ENCODE measurements at regions not wholly inside any gene's neighbourhood (a gene's known extent, or its start where the extent isn't known, plus 50 kb on each side); places are given as distances from the start of the nearest gene placed in this dataset.

DNA sequence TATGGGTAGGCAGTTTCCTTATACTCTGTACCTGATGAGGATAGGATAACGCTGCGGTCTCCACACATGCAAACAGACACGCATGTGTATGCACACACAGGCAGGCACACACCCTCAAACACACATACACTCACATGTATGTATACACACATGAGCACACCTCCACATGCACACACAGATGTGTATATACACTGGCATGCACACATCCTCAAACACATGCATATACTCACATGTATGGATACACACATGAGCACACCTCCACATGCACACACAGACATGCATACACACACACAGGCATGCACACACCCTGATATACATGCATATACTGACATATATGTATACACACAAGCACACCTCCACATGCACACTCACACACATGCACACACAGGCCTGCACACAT is 267.8 kb upstream of the HDAC4 start (continued):
- TF ChIP-seq, protein P1, sequence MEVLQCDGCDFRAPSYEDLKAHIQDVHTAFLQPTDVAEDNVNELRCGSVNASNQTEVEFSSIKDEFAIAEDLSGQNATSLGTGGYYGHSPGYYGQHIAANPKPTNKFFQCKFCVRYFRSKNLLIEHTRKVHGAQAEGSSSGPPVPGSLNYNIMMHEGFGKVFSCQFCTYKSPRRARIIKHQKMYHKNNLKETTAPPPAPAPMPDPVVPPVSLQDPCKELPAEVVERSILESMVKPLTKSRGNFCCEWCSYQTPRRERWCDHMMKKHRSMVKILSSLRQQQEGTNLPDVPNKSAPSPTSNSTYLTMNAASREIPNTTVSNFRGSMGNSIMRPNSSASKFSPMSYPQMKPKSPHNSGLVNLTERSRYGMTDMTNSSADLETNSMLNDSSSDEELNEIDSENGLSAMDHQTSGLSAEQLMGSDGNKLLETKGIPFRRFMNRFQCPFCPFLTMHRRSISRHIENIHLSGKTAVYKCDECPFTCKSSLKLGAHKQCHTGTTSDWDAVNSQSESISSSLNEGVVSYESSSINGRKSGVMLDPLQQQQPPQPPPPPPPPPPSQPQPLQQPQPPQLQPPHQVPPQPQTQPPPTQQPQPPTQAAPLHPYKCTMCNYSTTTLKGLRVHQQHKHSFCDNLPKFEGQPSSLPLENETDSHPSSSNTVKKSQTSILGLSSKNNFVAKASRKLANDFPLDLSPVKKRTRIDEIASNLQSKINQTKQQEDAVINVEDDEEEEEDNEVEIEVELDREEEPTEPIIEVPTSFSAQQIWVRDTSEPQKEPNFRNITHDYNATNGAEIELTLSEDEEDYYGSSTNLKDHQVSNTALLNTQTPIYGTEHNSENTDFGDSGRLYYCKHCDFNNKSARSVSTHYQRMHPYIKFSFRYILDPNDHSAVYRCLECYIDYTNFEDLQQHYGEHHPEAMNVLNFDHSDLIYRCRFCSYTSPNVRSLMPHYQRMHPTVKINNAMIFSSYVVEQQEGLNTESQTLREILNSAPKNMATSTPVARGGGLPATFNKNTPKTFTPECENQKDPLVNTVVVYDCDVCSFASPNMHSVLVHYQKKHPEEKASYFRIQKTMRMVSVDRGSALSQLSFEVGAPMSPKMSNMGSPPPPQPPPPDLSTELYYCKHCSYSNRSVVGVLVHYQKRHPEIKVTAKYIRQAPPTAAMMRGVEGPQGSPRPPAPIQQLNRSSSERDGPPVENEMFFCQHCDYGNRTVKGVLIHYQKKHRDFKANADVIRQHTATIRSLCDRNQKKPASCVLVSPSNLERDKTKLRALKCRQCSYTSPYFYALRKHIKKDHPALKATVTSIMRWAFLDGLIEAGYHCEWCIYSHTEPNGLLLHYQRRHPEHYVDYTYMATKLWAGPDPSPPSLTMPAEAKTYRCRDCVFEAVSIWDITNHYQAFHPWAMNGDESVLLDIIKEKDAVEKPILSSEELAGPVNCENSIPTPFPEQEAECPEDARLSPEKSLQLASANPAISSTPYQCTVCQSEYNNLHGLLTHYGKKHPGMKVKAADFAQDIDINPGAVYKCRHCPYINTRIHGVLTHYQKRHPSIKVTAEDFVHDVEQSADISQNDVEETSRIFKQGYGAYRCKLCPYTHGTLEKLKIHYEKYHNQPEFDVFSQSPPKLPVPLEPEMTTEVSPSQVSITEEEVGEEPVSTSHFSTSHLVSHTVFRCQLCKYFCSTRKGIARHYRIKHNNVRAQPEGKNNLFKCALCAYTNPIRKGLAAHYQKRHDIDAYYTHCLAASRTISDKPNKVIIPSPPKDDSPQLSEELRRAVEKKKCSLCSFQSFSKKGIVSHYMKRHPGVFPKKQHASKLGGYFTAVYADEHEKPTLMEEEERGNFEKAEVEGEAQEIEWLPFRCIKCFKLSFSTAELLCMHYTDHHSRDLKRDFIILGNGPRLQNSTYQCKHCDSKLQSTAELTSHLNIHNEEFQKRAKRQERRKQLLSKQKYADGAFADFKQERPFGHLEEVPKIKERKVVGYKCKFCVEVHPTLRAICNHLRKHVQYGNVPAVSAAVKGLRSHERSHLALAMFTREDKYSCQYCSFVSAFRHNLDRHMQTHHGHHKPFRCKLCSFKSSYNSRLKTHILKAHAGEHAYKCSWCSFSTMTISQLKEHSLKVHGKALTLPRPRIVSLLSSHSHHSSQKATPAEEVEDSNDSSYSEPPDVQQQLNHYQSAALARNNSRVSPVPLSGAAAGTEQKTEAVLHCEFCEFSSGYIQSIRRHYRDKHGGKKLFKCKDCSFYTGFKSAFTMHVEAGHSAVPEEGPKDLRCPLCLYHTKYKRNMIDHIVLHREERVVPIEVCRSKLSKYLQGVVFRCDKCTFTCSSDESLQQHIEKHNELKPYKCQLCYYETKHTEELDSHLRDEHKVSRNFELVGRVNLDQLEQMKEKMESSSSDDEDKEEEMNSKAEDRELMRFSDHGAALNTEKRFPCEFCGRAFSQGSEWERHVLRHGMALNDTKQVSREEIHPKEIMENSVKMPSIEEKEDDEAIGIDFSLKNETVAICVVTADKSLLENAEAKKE (CRISPR knock-in tag; IDR thresholded peaks at IDR 0.05): no peak
- TF ChIP-seq EZH2 (IDR thresholded peaks at IDR 0.05; ENCODE audit: low read depth, unreplicated experiment) (no peak), NANOG (IDR thresholded peaks at IDR 0.05; ENCODE audit: borderline replicate concordance) (no peak), ZNF114 (CRISPR knock-in tag; IDR thresholded peaks at IDR 0.05) (no peak), EZH2phosphoT487 (IDR thresholded peaks at IDR 0.05; ENCODE audit: unreplicated experiment) (no peak), CREB1 (CRISPR knock-in tag; IDR thresholded peaks at IDR 0.05; ENCODE audit: low read depth) (no peak), JUNB (IDR thresholded peaks at IDR 0.05; ENCODE audit: unreplicated experiment) (no peak), STAT1 (IDR thresholded peaks at IDR 0.05; ENCODE audit: unreplicated experiment) (no peak)
- TF ChIP-seq, protein P2, sequence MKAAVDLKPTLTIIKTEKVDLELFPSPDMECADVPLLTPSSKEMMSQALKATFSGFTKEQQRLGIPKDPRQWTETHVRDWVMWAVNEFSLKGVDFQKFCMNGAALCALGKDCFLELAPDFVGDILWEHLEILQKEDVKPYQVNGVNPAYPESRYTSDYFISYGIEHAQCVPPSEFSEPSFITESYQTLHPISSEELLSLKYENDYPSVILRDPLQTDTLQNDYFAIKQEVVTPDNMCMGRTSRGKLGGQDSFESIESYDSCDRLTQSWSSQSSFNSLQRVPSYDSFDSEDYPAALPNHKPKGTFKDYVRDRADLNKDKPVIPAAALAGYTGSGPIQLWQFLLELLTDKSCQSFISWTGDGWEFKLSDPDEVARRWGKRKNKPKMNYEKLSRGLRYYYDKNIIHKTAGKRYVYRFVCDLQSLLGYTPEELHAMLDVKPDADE (IDR thresholded peaks at IDR 0.05): no peak
- TF ChIP-seq, protein P3, sequence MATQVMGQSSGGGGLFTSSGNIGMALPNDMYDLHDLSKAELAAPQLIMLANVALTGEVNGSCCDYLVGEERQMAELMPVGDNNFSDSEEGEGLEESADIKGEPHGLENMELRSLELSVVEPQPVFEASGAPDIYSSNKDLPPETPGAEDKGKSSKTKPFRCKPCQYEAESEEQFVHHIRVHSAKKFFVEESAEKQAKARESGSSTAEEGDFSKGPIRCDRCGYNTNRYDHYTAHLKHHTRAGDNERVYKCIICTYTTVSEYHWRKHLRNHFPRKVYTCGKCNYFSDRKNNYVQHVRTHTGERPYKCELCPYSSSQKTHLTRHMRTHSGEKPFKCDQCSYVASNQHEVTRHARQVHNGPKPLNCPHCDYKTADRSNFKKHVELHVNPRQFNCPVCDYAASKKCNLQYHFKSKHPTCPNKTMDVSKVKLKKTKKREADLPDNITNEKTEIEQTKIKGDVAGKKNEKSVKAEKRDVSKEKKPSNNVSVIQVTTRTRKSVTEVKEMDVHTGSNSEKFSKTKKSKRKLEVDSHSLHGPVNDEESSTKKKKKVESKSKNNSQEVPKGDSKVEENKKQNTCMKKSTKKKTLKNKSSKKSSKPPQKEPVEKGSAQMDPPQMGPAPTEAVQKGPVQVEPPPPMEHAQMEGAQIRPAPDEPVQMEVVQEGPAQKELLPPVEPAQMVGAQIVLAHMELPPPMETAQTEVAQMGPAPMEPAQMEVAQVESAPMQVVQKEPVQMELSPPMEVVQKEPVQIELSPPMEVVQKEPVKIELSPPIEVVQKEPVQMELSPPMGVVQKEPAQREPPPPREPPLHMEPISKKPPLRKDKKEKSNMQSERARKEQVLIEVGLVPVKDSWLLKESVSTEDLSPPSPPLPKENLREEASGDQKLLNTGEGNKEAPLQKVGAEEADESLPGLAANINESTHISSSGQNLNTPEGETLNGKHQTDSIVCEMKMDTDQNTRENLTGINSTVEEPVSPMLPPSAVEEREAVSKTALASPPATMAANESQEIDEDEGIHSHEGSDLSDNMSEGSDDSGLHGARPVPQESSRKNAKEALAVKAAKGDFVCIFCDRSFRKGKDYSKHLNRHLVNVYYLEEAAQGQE (IDR thresholded peaks at IDR 0.05; ENCODE audit: unreplicated experiment): no peak
